ENCODE measurements at regions not wholly inside any gene's neighbourhood (a gene's known extent, or its start where the extent isn't known, plus 50 kb on each side); places are given as distances from the start of the nearest gene placed in this dataset.

- FAIRE-seq: no peak
These were observed 49.9 kb upstream of the SLC6A11 start for GRCh38 chr3:10766049-10766705.
